Smooth muscle cell (in vitro differentiated cells): ENCODE measurements at regions not wholly inside any gene's neighbourhood (a gene's known extent, or its start where the extent isn't known, plus 50 kb on each side); places are given as distances from the start of the nearest gene placed in this dataset.

ENCODE experiments used
- DNase-seq: peaks from one replicate; lab custom pipeline; 2025; ENCODE audit not compliant: unreplicated experiment; lab: John Stamatoyannopoulos, UW
- H2AFZ ChIP-seq: fragments of 200-600 bp; sonication (generic); 2 replicates; pipeline ENCODE4 v1.6.0; 2016; ENCODE audit warnings: antibody characterized with exemption, low read depth, mild to moderate bottlenecking
- H3F3A ChIP-seq: fragments of 200-600 bp; sonication (generic); 2 replicates; pipeline ENCODE4 v1.6.0; 2017; ENCODE audit warnings: antibody characterized with exemption, low read depth
- H3K27ac ChIP-seq: fragments of 200-600 bp; sonication (generic); 2 replicates; pipeline ENCODE4 v1.5.1; 2016; ENCODE audit warnings: low read depth, mild to moderate bottlenecking
- H3K27me3 ChIP-seq: fragments of 200-600 bp; sonication (generic); 2 replicates; pipeline ENCODE4 v1.6.1; 2016; ENCODE audit warnings: low read depth, mild to moderate bottlenecking
- H3K36me3 ChIP-seq: fragments of 200-600 bp; sonication (generic); 2 replicates; pipeline ENCODE4 v1.5.1; 2016; ENCODE audit warnings: low read depth
- H3K4me1 ChIP-seq: fragments of 200-600 bp; sonication (generic); 2 replicates; pipeline ENCODE4 v1.5.1; 2016; ENCODE audit warnings: low read depth
- H3K4me2 ChIP-seq: fragments of 200-600 bp; sonication (generic); 2 replicates; pipeline ENCODE4 v1.6.0; 2016; ENCODE audit warnings: mild to moderate bottlenecking
- H3K4me3 ChIP-seq: fragments of 200-600 bp; sonication (generic); 2 replicates; pipeline ENCODE4 v1.5.1; 2016; ENCODE audit warnings: mild to moderate bottlenecking
- H3K79me2 ChIP-seq: fragments of 200-600 bp; sonication (generic); 2 replicates; pipeline ENCODE4 v1.6.0; 2016; ENCODE audit warnings: low read depth, mild to moderate bottlenecking
- H3K9ac ChIP-seq: fragments of 200-600 bp; sonication (generic); 2 replicates; pipeline ENCODE4 v1.6.0; 2016; ENCODE audit warnings: low read depth
- H3K9me3 ChIP-seq: fragments of 200-600 bp; sonication (generic); replicated peaks from 2 replicates; pipeline ENCODE4 v1.5.1; 2016; ENCODE audit warnings: low read depth
- H4K20me1 ChIP-seq: fragments of 200-600 bp; sonication (generic); 2 replicates; pipeline ENCODE4 v1.6.0; 2016; ENCODE audit warnings: low read depth
- WGBS: methylation state at CpG from one replicate; pipeline ENCODE4 v1.1.7; 2016; ENCODE audit warnings: low lambda C conversion rate; 5-methylcytosine and 5-hydroxymethylcytosine counted together
- TF ChIP-seq, protein P1 (sequence below): fragments of 200-600 bp; sonication (generic); IDR thresholded peaks from 2 replicates; pipeline ENCODE4 v1.5.1; 2017; ENCODE audit warnings: borderline replicate concordance, mild to moderate bottlenecking, antibody characterized with exemption; ENCODE audit not compliant: insufficient read depth, poor library complexity, severe bottlenecking

DNA sequence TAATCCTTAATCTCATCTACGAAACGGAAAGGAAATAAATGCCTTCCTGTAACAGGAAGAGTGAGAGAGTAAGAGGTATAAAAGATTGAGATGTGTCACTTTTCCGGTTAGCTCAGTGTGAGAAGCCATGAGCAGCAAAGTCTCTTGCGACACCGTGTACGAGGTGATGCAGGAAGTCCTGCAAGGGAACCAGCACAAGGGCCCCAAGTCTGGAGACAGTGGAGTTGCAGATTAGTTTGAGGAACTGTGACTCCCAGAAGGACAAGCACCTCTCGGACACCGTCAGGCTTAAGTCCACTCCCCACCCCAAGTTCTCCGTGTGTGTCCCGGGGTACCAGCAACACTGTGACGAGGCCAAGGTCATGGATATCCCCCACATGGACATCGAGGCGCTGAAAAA, 592.3 kb upstream of the ADGRL2 start:
- Histone ChIP-seq H3F3A (no peaks in the 10 kb centered on the region), H3K4me1 (peaks cover 15% of the 10 kb centered on the region), H3K4me2 (no peak overlapping the region), H3K9ac (no peak overlapping the region), H3K4me3 (no peak overlapping the region), H2AFZ (no peak overlapping the region), H3K36me3 (no peaks in the 10 kb centered on the region), H3K27ac (no peak overlapping the region), H3K27me3 (no peaks in the 10 kb centered on the region), H3K79me2 (no peaks in the 10 kb centered on the region), H4K20me1 (no peaks in the 10 kb centered on the region), H3K9me3 (no peaks in the 10 kb centered on the region)
- WGBS = 95% methylated on average over 13 of the region's 13 CpGs
- TF ChIP-seq, protein P1, sequence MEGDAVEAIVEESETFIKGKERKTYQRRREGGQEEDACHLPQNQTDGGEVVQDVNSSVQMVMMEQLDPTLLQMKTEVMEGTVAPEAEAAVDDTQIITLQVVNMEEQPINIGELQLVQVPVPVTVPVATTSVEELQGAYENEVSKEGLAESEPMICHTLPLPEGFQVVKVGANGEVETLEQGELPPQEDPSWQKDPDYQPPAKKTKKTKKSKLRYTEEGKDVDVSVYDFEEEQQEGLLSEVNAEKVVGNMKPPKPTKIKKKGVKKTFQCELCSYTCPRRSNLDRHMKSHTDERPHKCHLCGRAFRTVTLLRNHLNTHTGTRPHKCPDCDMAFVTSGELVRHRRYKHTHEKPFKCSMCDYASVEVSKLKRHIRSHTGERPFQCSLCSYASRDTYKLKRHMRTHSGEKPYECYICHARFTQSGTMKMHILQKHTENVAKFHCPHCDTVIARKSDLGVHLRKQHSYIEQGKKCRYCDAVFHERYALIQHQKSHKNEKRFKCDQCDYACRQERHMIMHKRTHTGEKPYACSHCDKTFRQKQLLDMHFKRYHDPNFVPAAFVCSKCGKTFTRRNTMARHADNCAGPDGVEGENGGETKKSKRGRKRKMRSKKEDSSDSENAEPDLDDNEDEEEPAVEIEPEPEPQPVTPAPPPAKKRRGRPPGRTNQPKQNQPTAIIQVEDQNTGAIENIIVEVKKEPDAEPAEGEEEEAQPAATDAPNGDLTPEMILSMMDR = no peak
- DNase-seq = no peak

DNA sequence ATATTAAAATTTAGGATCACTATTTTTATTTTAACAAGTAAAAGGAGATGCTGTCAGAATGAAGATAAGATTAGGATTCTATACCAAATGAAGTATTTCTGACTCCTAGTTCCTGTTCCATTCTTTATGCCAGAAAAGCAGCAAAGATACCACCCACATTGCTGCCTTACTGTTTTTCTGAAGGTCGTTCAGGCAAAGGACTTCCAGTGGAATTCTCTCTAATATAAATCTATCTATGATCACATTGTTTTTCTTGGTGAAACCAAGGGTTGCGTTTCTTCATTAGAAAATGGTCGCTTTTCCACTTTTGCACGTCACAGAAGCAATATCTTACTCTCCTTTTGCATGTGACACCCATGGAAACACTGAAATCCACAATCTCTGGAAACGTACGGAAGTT, 594.8 kb upstream of the ADGRL2 start:
- Histone ChIP-seq H3K4me2 (no peak overlapping the region), H4K20me1 (no peaks in the 10 kb centered on the region), H3K36me3 (no peaks in the 10 kb centered on the region), H3F3A (no peaks in the 10 kb centered on the region), H3K27ac (no peak overlapping the region), H2AFZ (no peak overlapping the region), H3K9me3 (no peaks in the 10 kb centered on the region), H3K9ac (no peak overlapping the region), H3K4me3 (no peak overlapping the region), H3K4me1 (peaks cover 27% of the 10 kb centered on the region), H3K27me3 (no peaks in the 10 kb centered on the region), H3K79me2 (no peaks in the 10 kb centered on the region)
- TF ChIP-seq, protein P1 = no peak
- 93% methylated on average over 6 of the region's 6 CpGs for WGBS
- DNase-seq = no peak

DNA sequence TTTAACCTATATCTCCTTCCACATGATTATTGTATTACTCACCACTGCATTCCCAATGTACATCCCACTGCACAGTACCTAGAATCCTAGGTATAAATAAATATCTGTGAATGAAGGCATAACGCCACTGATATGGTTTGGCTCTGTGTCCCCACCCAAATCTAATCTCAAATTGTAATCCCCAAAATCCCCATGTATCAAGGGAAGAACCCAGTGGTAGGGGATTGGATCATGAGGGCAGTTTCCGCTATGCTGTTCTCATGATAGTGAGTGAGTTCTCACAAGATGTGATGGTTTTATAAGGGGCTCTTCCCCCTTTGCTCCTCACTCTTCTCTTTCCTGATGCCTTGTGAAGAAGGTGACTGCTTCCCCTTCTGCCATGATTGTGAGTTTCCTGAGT, 599.0 kb upstream of the ADGRL2 start:
- Histone ChIP-seq H3K36me3 (no peaks in the 10 kb centered on the region), H3K9ac (no peak overlapping the region), H3K4me2 (no peak overlapping the region), H2AFZ (no peak overlapping the region), H3K4me3 (no peak overlapping the region), H3K4me1 (peaks cover 17% of the 10 kb centered on the region), H3K9me3 (no peaks in the 10 kb centered on the region), H3F3A (no peaks in the 10 kb centered on the region), H3K27ac (no peak overlapping the region), H3K79me2 (no peaks in the 10 kb centered on the region), H3K27me3 (no peaks in the 10 kb centered on the region), H4K20me1 (no peaks in the 10 kb centered on the region)
- DNase-seq = no peak
- TF ChIP-seq, protein P1 = no peak
- WGBS = 97% methylated on average over 2 of the region's 2 CpGs

DNA sequence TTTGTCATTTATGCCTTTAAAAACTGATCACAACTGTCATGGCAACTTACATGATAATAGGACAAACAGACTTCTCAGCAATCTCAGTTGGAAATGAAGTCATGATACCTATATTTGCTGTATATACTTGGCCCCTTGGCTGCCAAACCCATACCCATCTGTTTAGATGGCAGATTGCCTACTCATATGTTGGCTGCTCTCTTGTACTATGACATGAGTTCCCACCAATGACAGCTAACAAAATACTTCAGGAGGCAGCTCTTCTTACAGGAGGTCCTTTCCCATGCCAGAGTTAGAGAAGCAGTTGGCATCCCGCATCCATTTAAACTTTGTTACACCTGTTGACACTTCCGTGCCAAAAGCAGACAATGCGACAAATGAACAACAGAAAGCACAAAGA, 603.1 kb upstream of the ADGRL2 start:
- Histone ChIP-seq H3K9me3 (no peaks in the 10 kb centered on the region), H3K79me2 (no peaks in the 10 kb centered on the region), H2AFZ (no peak overlapping the region), H3K27me3 (no peaks in the 10 kb centered on the region), H3K36me3 (no peaks in the 10 kb centered on the region), H3K4me2 (no peak overlapping the region), H4K20me1 (no peaks in the 10 kb centered on the region), H3K27ac (no peak overlapping the region), H3K4me3 (no peak overlapping the region), H3K4me1 (peaks cover 5% of the 10 kb centered on the region), H3F3A (no peaks in the 10 kb centered on the region), H3K9ac (no peak overlapping the region)
- no peak for DNase-seq
- TF ChIP-seq, protein P1 = no peak
- 99% methylated on average over 3 of the region's 3 CpGs for WGBS
